ENCODE measurements at regions not wholly inside any gene's neighbourhood (a gene's known extent, or its start where the extent isn't known, plus 50 kb on each side); places are given as distances from the start of the nearest gene placed in this dataset.

- H3K4me1 ChIP-seq (ENCODE audit: control insufficient read depth, insufficient read depth, low read length) = peaks cover 2% of the 10 kb centered on the region; the same call in 1 of the 2 replicates
- ChIA-PET CTCF (interaction anchor here (0.6 to 0.9 kb wide), 2 partner anchors 9 to 278 kb away, joined by 3 read pairs; no protein-coding TSS in a partner anchor), POLR2A (no interaction called here)
- no peaks in the 10 kb centered on the region for H3K9me3 ChIP-seq (ENCODE audit: control insufficient read depth, insufficient read depth, low read depth, low read length)
- no peak overlapping the region for H3K27ac ChIP-seq (ENCODE audit: extremely low read depth, low read depth, low read length)
- no peaks in the 10 kb centered on the region for H3K36me3 ChIP-seq (ENCODE audit: control insufficient read depth in 2 of 2, insufficient read depth in 1 of 2, low read length in 2 of 2)
- TF ChIP-seq ZNF791 (tag by site-specific recombination; IDR thresholded peaks at IDR 0.05) = no peak
- TF ChIP-seq ZNF501 (tag by site-specific recombination; IDR thresholded peaks at IDR 0.05) = no peak
- TF ChIP-seq ZNF24 (tag by site-specific recombination; IDR thresholded peaks at IDR 0.05) = no peak
- TF ChIP-seq HOXA7 (CRISPR knock-in tag; IDR thresholded peaks at IDR 0.05; ENCODE audit: borderline replicate concordance) = no peak
- TF ChIP-seq ZNF548 (tag by site-specific recombination; IDR thresholded peaks at IDR 0.05) = no peak
- no peak for TF ChIP-seq ZNF561 (tag by site-specific recombination; IDR thresholded peaks at IDR 0.05; ENCODE audit: borderline replicate concordance)
- TF ChIP-seq SP3 (tag by site-specific recombination; IDR thresholded peaks at IDR 0.05) = no peak
- TF ChIP-seq RBAK (tag by site-specific recombination; IDR thresholded peaks at IDR 0.05) = no peak
- H3K4me3 ChIP-seq (ENCODE audit: low read depth, low read length) = no peak overlapping the region
These were observed 89.2 kb upstream of the MEF2A start for GRCh38 chr15:99476413-99477222.

GRCh38 chr15:99477791-99478471 is 87.9 kb upstream of the MEF2A start:
- Histone ChIP-seq H3K9me3 (ENCODE audit: control insufficient read depth, insufficient read depth, low read depth, low read length) (no peaks in the 10 kb centered on the region), H3K36me3 (ENCODE audit: control insufficient read depth in 2 of 2, insufficient read depth in 1 of 2, low read length in 2 of 2) (no peaks in the 10 kb centered on the region), H3K4me1 (ENCODE audit: control insufficient read depth, insufficient read depth, low read length) (peaks cover 2% of the 10 kb centered on the region; the same call in 1 of the 2 replicates), H3K4me3 (ENCODE audit: low read depth, low read length) (no peak overlapping the region), H3K27ac (ENCODE audit: extremely low read depth, low read depth, low read length) (no peak overlapping the region)
- POLR2A ChIA-PET = no interaction called here
- CTCF ChIA-PET = interaction anchor here (0.9 kb wide), 1 partner anchor 10 kb away, joined by 3 read pairs; no protein-coding TSS in a partner anchor
- no peak for TF ChIP-seq GFI1B (tag by site-specific recombination; IDR thresholded peaks at IDR 0.05)
- no peak for TF ChIP-seq YY1 (tag by site-specific recombination; IDR thresholded peaks at IDR 0.05)
- TF ChIP-seq MZF1 (tag by site-specific recombination; IDR thresholded peaks at IDR 0.05; ENCODE audit: borderline replicate concordance) = no peak

GRCh38 chr15:99478977-99479376 is 86.8 kb upstream of the MEF2A start:
- Histone ChIP-seq H3K4me3 (ENCODE audit: low read depth, low read length) (no peak overlapping the region), H3K9me3 (ENCODE audit: control insufficient read depth, insufficient read depth, low read depth, low read length) (no peaks in the 10 kb centered on the region), H3K36me3 (ENCODE audit: control insufficient read depth in 2 of 2, insufficient read depth in 1 of 2, low read length in 2 of 2) (no peaks in the 10 kb centered on the region), H3K27ac (ENCODE audit: extremely low read depth, low read depth, low read length) (no peak overlapping the region), H3K4me1 (ENCODE audit: control insufficient read depth, insufficient read depth, low read length) (peaks cover 2% of the 10 kb centered on the region; the same call in 1 of the 2 replicates)
- CTCF ChIA-PET = interaction anchor here (0.6 kb wide), 1 partner anchor 225 kb away, joined by 3 read pairs; no protein-coding TSS in a partner anchor
- POLR2A ChIA-PET = interaction anchor here (0.5 kb wide), 1 partner anchor 254 kb away, joined by 4 read pairs; the partner anchor contains the start of gene LYSMD4
- TF ChIP-seq ZBTB10 (tag by site-specific recombination; IDR thresholded peaks at IDR 0.05) (no peak), ZNF76 (tag by site-specific recombination; IDR thresholded peaks at IDR 0.05; ENCODE audit: borderline replicate concordance, low read depth) (no peak), ZNF18 (tag by site-specific recombination; IDR thresholded peaks at IDR 0.05) (no peak), ZNF548 (tag by site-specific recombination; IDR thresholded peaks at IDR 0.05) (no peak), HOXC10 (CRISPR knock-in tag; IDR thresholded peaks at IDR 0.05) (no peak), ZNF571 (tag by site-specific recombination; IDR thresholded peaks at IDR 0.05) (no peak), ZNF600 (tag by site-specific recombination; IDR thresholded peaks at IDR 0.05) (no peak), ZNF549 (tag by site-specific recombination; IDR thresholded peaks at IDR 0.05) (no peak), ZNF707 (tag by site-specific recombination; IDR thresholded peaks at IDR 0.05) (no peak), ZBTB11 (tag by site-specific recombination; conservative IDR thresholded peaks at IDR 0.05; ENCODE audit: low read depth) (no peak), ZNF704 (tag by site-specific recombination; IDR thresholded peaks at IDR 0.05) (no peak)

All from HEK293 (cell line).